ENCODE measurements at regions not wholly inside any gene's neighbourhood (a gene's known extent, or its start where the extent isn't known, plus 50 kb on each side); places are given as distances from the start of the nearest gene placed in this dataset.

GRCh38 chr4:32400870-32401269 lies 1680.7 kb downstream of the PCDH7 start:
- no peak overlapping the region for H3K56ac ChIP-seq (replicated peaks; ENCODE audit: insufficient read length, low read depth, low read length)
- H4K20me1 ChIP-seq (replicated peaks in 1 of 2; ENCODE audit: control insufficient read depth in 1 of 2, insufficient read depth in 2 of 2, low read length in 2 of 2): no peaks in the 10 kb centered on the region
- no peak overlapping the region for H2BK20ac ChIP-seq (ENCODE audit: low read length)
- H4K91ac ChIP-seq (replicated peaks; ENCODE audit: insufficient read length, low read length): no peak overlapping the region
- 89% methylated on average over 1 of the region's 1 CpG; no CpG with 5 or more reads in 1 of the 2 experiments for WGBS, 2 experiments (ENCODE audit: extremely low coverage in 1 of 2, insufficient coverage in 1 of 2, insufficient read length in 1 of 2, insufficient replicate concordance in 2 of 2, low coverage in 1 of 2, low lambda C conversion rate in 2 of 2, missing lambda C conversion rate in 1 of 2)
- no peak overlapping the region for H2BK15ac ChIP-seq (ENCODE audit: low read length)
- POLR2A ChIA-PET (ENCODE audit: partially characterized antibody): no interaction called here
- no peaks in the 10 kb centered on the region for H3K27me3 ChIP-seq (replicated peaks in 1 of 4; ENCODE audit: control insufficient read depth in 3 of 4, extremely low read depth in 1 of 4, insufficient read depth in 3 of 4, low read length in 3 of 4)
- no peak overlapping the region for H3K23ac ChIP-seq (ENCODE audit: insufficient read length)
- no peak overlapping the region for H2BK5ac ChIP-seq (ENCODE audit: low read depth, low read length)
- H3K4ac ChIP-seq (replicated peaks; ENCODE audit: insufficient read length, low read depth, low read length): no peak overlapping the region
- no peaks in the 10 kb centered on the region for H3K9me3 ChIP-seq (ENCODE audit: insufficient read depth in 2 of 2, low read depth in 1 of 2, low read length in 1 of 2)
- no peak overlapping the region for H3K4me2 ChIP-seq (ENCODE audit: insufficient read depth in 1 of 2, low read depth in 2 of 2, low read length in 2 of 2)
- H4K8ac ChIP-seq (ENCODE audit: extremely low read depth, insufficient read depth, low read length): no peak overlapping the region
- no peak overlapping the region for H4K5ac ChIP-seq (ENCODE audit: insufficient read length, low read depth, low read length)
- H3K27ac ChIP-seq (ENCODE audit: low read depth, low read length): no peak overlapping the region
- no peaks in the 10 kb centered on the region for H3K79me1 ChIP-seq (ENCODE audit: low read depth, low read length)
- no peak for TF ChIP-seq NRF1 (IDR thresholded peaks at IDR 0.05; ENCODE audit: low read depth, low read length)
- no peak for TF ChIP-seq EZH2 (IDR thresholded peaks at IDR 0.05; ENCODE audit: low read depth, low read length, severe bottlenecking)
- no peak for TF ChIP-seq POLR2AphosphoS5 (IDR thresholded peaks at IDR 0.05; ENCODE audit: low read depth, low read length)
- no peak for TF ChIP-seq SP4 (IDR thresholded peaks at IDR 0.05; ENCODE audit: low read length)
- TF ChIP-seq BACH1 (IDR thresholded peaks at IDR 0.05; ENCODE audit: low read length): no peak
- no peak for TF ChIP-seq JUND (IDR thresholded peaks at IDR 0.05; ENCODE audit: low read length)
- TF ChIP-seq HDAC2 (IDR thresholded peaks at IDR 0.05; ENCODE audit: borderline replicate concordance in 1 of 2, low read depth in 2 of 2, low read length in 2 of 2): no peak
- TF ChIP-seq RFX5 (IDR thresholded peaks at IDR 0.05; ENCODE audit: borderline replicate concordance, low read depth, low read length): no peak
- TF ChIP-seq FOSL1 (IDR thresholded peaks at IDR 0.05; ENCODE audit: insufficient read depth, low read depth, low read length): no peak
- no peak for TF ChIP-seq TBP (IDR thresholded peaks at IDR 0.05; ENCODE audit: low read depth, low read length)
- TF ChIP-seq SIX5 (IDR thresholded peaks at IDR 0.05; ENCODE audit: low read depth, low read length): no peak
- no peak overlapping the region for H3K4me3 ChIP-seq (ENCODE audit: extremely low read depth in 1 of 4, insufficient read depth in 2 of 4, low read depth in 3 of 4, low read length in 4 of 4)
- no peak overlapping the region for H2AFZ ChIP-seq (ENCODE audit: low read length)
- no peaks in the 10 kb centered on the region for H3K4me1 ChIP-seq (replicated peaks in 1 of 4; ENCODE audit: control insufficient read depth in 3 of 4, insufficient read depth in 4 of 4, low read length in 3 of 4)
- H2BK120ac ChIP-seq (replicated peaks; ENCODE audit: low read depth, low read length): no peak overlapping the region
- H2AK5ac ChIP-seq (ENCODE audit: low read depth, low read length): no peak overlapping the region
- no peak for DNase-seq (ENCODE audit: low read depth in 1 of 2, low spot score in 2 of 2)
- CTCF ChIA-PET (ENCODE audit: partially characterized antibody): interaction anchor here (0.6 kb wide), 1 partner anchor 234 kb away, joined by 3 read pairs; no protein-coding TSS in a partner anchor
- H3K14ac ChIP-seq (ENCODE audit: insufficient read length): no peak overlapping the region
- H3K23me2 ChIP-seq (ENCODE audit: low read depth, low read length): no peaks in the 10 kb centered on the region
- H2BK12ac ChIP-seq (ENCODE audit: low read depth, low read length): no peak overlapping the region
- no peak for FAIRE-seq
- H3K79me2 ChIP-seq (ENCODE audit: control insufficient read depth in 1 of 2, insufficient read depth in 2 of 2, low read length in 2 of 2): no peaks in the 10 kb centered on the region
- no peak overlapping the region for H3K18ac ChIP-seq (ENCODE audit: extremely low read depth, low read length)
- no peaks in the 10 kb centered on the region for H3K36me3 ChIP-seq (ENCODE audit: control insufficient read depth in 2 of 4, insufficient read depth in 4 of 4, low read length in 3 of 4)
- no peak overlapping the region for H3K9ac ChIP-seq (replicated peaks in 1 of 4; ENCODE audit: extremely low read depth in 1 of 4, low read depth in 3 of 4, low read length in 3 of 4)
